Body of pancreas (tissue), 4 donors: ENCODE measurements at regions not wholly inside any gene's neighbourhood (a gene's known extent, or its start where the extent isn't known, plus 50 kb on each side); places are given as distances from the start of the nearest gene placed in this dataset.
A peak's percentile ranks its signal among the peaks of the same experiment; 100 is the strongest.

ENCODE experiments used
- ATAC-seq: fragments of 150-250 bp; one replicate; pipeline ENCODE4 v1.9.1; 2016
- DNase-seq, 4 donors: peaks; one replicate each; pipeline ENCODE4 v3.0.0-alpha.2; 2019
- H3K27ac ChIP-seq, 4 donors: fragments of 200-600 bp; sonication (generic); 1 replicate in 3 of 4; 2 replicates in 1 of 4; pipeline versions ENCODE4 v1.5.1 to v1.6.1; 2016 to 2019; ENCODE audit warnings: mild to moderate bottlenecking in 1 of 4, mixed read lengths in 1 of 4, moderate library complexity in 1 of 4
- H3K27me3 ChIP-seq, 2 donors: fragments of 200-600 bp; sonication (generic); one replicate each; pipeline ENCODE4 v1.6.0; 2016; ENCODE audit warnings: mild to moderate bottlenecking in 1 of 2
- H3K36me3 ChIP-seq, 2 donors: fragments of 200-600 bp; sonication (generic); replicated peaks in 1 of 2; 2 replicates each; pipeline ENCODE4 v1.5.1; 2016; ENCODE audit warnings: low read depth in 2 of 2; ENCODE audit not compliant: insufficient read depth in 1 of 2
- H3K4me1 ChIP-seq: fragments of 200-600 bp; sonication (generic); one replicate; pipeline ENCODE4 v1.6.0; 2016
- H3K4me3 ChIP-seq, 2 donors: fragments of 200-600 bp; sonication (generic); 1 replicate in 1 of 2; 2 replicates in 1 of 2; pipeline ENCODE4 v1.5.1; 2016 to 2019
- H3K9me3 ChIP-seq, 3 donors: fragments of 200-600 bp; sonication (generic); 1 replicate in 2 of 3; 2 replicates in 1 of 3; pipeline ENCODE4 v1.5.1; 2016
- POLR2A ChIP-seq, 3 donors: fragments of 450-650 bp; IDR thresholded peaks; one replicate each; pipeline ENCODE4 v1.6.1; 2016; ENCODE audit warnings: antibody characterized with exemption in 3 of 3, mild to moderate bottlenecking in 2 of 3
- WGBS, 2 donors: methylation state at CpG; one replicate each; pipeline ENCODE4 v1.1.5; 2017; 5-methylcytosine and 5-hydroxymethylcytosine counted together
- intact Hi-C: fragments of 100-400 bp; cut with DNase I; formaldehyde crosslinking; loops from one replicate; pipeline ENCODE4 v1.15.1; 2023
- TF ChIP-seq, protein P1 (sequence below), 7 experiments: fragments of 450-650 bp in 4 of 7; fragments of 200-600 bp in 3 of 7; sonication (generic) in 3 of 7; IDR thresholded peaks; one replicate each; pipeline ENCODE4 v1.5.1; 2016 to 2019; ENCODE audit warnings: antibody characterized with exemption in 7 of 7

DNA sequence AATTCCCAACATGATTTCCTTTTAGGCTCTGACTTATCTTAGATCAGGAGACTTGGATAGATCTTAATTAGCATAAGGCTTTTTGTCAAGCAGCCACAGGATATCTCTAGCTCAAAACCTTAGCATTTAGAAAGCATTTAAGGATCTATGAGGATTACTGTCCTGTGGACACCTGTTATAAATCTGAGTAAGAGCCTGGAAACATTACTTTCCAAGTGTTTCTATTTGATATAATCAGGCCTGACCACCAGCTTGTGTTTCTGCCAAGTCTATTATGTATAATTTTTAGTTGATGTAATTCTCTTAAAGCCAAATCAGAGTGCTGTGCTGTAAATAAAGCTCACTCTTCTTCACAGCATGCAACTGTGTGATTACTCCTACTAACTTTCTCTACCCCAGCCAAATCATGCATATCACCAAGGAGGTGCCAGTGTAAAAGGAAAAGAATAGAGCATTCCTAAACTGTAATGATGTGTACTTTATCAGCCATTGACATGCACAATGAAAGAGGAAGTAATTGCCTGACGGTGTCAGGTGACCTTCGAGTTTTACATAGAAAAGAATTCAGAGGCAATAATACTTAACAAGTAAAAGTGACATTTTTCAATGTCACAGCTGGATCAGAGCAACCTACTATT lies 309.9 kb upstream of the PRMT6 start:
- Histone ChIP-seq H3K4me1 (no peaks in the 10 kb centered on the region), H3K27me3 (no peaks in the 10 kb centered on the region), H3K27ac (no peak overlapping the region), H3K4me3 (no peak overlapping the region), H3K36me3 (no peaks in the 10 kb centered on the region), H3K9me3 (no peaks in the 10 kb centered on the region)
- WGBS, 2 donors, result 1 to 5% methylated on average over 2 of the region's 2 CpGs
- intact Hi-C loops, result no loop called here
- DNase-seq (no peak), ATAC-seq (peak; percentile 24)
- no peak for TF ChIP-seq POLR2A (IDR thresholded peaks at IDR 0.05)
- TF ChIP-seq, protein P1, sequence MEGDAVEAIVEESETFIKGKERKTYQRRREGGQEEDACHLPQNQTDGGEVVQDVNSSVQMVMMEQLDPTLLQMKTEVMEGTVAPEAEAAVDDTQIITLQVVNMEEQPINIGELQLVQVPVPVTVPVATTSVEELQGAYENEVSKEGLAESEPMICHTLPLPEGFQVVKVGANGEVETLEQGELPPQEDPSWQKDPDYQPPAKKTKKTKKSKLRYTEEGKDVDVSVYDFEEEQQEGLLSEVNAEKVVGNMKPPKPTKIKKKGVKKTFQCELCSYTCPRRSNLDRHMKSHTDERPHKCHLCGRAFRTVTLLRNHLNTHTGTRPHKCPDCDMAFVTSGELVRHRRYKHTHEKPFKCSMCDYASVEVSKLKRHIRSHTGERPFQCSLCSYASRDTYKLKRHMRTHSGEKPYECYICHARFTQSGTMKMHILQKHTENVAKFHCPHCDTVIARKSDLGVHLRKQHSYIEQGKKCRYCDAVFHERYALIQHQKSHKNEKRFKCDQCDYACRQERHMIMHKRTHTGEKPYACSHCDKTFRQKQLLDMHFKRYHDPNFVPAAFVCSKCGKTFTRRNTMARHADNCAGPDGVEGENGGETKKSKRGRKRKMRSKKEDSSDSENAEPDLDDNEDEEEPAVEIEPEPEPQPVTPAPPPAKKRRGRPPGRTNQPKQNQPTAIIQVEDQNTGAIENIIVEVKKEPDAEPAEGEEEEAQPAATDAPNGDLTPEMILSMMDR (IDR thresholded peaks at IDR 0.05), result no peak

DNA sequence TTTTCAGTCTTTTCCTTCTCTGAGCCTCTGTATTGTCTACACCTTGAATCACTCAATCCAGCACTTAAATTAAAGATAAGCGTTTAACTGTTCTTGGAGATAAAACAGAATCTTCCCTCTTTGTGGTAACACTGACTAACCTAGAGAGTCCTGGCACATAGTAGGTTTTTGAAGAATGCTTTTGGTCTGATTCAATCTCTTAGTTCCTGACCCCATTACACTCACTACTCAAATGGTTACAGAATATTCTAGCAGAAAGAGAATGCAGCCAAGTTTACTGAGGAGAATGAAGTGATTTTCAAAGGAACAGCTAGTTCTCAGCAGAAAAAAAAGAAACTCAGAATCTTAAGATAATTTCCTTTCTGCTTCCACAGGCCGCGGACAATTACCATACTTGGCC lies 309.2 kb upstream of the PRMT6 start:
- intact Hi-C loops, result no loop called here
- H3K27me3 ChIP-seq, result no peaks in the 10 kb centered on the region
- DNase-seq, result no peak
- H3K36me3 ChIP-seq, result no peaks in the 10 kb centered on the region
- no peaks in the 10 kb centered on the region for H3K9me3 ChIP-seq
- no peak overlapping the region for H3K27ac ChIP-seq
- H3K4me1 ChIP-seq, result no peaks in the 10 kb centered on the region
- no peak overlapping the region for H3K4me3 ChIP-seq
- WGBS, 2 donors, result 45 to 64% methylated on average over 3 of the region's 3 CpGs
- ATAC-seq, result no peak
- no peak for TF ChIP-seq POLR2A (IDR thresholded peaks at IDR 0.05)
- TF ChIP-seq, protein P1 (IDR thresholded peaks at IDR 0.05), result no peak

DNA sequence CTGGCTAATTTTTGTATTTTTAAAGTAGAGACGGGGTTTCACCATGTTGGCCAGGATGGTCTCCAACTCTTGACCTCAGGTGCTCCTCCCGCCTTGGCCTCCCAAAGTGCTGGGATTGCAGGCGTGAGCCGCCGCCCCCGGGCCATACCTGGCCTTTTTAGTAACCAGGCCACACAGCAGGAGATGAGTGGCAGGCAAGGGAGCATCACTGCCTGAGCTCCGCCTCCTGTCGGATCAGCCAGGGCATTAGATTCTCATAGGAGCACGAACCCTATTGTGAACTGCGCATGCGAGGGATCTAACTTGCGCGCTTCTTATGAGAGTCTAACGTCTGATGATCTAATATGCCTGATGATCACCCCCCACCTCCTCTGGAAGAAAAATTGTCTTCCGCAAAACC lies 308.7 kb upstream of the PRMT6 start:
- DNase-seq, result peak in 1 of 4 donors; percentile 3
- no peaks in the 10 kb centered on the region for H3K36me3 ChIP-seq
- H3K27me3 ChIP-seq, result no peaks in the 10 kb centered on the region
- TF ChIP-seq, protein P1 (IDR thresholded peaks at IDR 0.05), result no peak
- no peak for TF ChIP-seq POLR2A (IDR thresholded peaks at IDR 0.05)
- no peak overlapping the region for H3K27ac ChIP-seq
- 78 to 84% methylated on average over 15 of the region's 15 CpGs for WGBS, 2 donors
- H3K4me3 ChIP-seq, result no peak overlapping the region
- no peaks in the 10 kb centered on the region for H3K4me1 ChIP-seq
- no peaks in the 10 kb centered on the region for H3K9me3 ChIP-seq
- ATAC-seq, result no peak
- intact Hi-C loops, result no loop called here

DNA sequence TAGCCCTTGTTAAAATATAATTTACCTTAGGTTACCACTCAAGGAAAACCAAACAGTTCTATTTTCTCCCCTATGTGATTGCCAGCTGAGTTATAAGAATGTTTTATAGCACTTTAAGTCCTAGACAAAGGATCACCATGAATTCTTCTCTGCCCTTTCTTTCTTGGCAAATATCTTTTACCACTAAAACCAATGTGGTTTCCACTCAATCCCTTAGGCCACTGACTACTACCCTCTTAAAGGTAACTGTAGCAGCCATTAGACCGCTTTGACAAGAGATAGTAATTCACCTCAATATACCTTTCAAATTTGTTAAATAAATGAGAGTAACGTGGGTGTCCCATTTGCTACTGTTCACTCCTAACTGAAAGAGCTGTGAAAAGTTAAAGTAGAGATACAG lies 307.9 kb upstream of the PRMT6 start:
- Histone ChIP-seq H3K9me3 (no peaks in the 10 kb centered on the region), H3K36me3 (no peaks in the 10 kb centered on the region), H3K27ac (no peak overlapping the region), H3K4me1 (no peaks in the 10 kb centered on the region), H3K27me3 (no peaks in the 10 kb centered on the region), H3K4me3 (no peak overlapping the region)
- TF ChIP-seq, protein P1 (IDR thresholded peaks at IDR 0.05), result no peak
- TF ChIP-seq POLR2A (IDR thresholded peaks at IDR 0.05), result no peak
- ATAC-seq (no peak), DNase-seq (no peak)
- intact Hi-C loops, result no loop called here
- WGBS, 2 donors, result 44 to 50% methylated on average over 2 of the region's 2 CpGs

DNA sequence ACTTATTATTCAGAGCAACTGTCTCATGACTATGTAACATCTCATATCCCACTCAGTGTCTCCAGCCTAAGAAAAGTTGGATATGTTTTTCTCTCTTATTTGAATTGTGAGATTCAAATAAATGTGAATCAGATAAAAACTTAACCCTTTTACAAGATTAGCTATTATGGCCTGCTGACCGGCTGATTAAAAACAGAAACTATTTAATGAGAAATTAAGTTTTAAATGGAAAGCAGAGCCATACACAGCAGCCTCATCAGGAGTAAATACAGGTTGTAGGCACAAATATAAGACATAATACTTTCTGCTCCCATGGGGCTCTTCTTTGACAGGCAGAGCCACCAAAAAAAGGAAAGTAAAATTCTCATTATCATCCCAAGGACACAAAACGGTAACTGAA lies 307.0 kb upstream of the PRMT6 start:
- H3K9me3 ChIP-seq, result no peaks in the 10 kb centered on the region
- ATAC-seq, result no peak
- no peak for DNase-seq
- 22 to 46% methylated on average over 2 of the region's 2 CpGs for WGBS, 2 donors
- no peaks in the 10 kb centered on the region for H3K4me1 ChIP-seq
- no peaks in the 10 kb centered on the region for H3K36me3 ChIP-seq
- H3K27ac ChIP-seq, result no peak overlapping the region
- H3K27me3 ChIP-seq, result no peaks in the 10 kb centered on the region
- no peak for TF ChIP-seq POLR2A (IDR thresholded peaks at IDR 0.05)
- TF ChIP-seq, protein P1 (IDR thresholded peaks at IDR 0.05), result no peak
- intact Hi-C loops, result no loop called here
- no peak overlapping the region for H3K4me3 ChIP-seq
